Endothelial cell of umbilical vein (primary cell): ENCODE measurements at regions not wholly inside any gene's neighbourhood (a gene's known extent, or its start where the extent isn't known, plus 50 kb on each side); places are given as distances from the start of the nearest gene placed in this dataset.

ENCODE experiments used
- BruUV-seq: library from RNA; stranded (reverse); fragments of 400-500 nt; replicated peaks from 2 replicates; lab custom pipeline; 2021; lab: Mats Ljungman, UMichigan
- CTCF ChIA-PET: fragments of 300-600, 350-600 bp; sonication (Branson Sonifier 250); formaldehyde crosslinking; loops from one replicate; lab custom pipeline; 2021; ENCODE audit warnings: antibody characterized with exemption, inconsistent platforms; lab: Charles Lee
- POLR2A ChIA-PET: fragments of 300-600, 350-600 bp; sonication (Branson Sonifier 250); formaldehyde crosslinking; loops from one replicate; lab custom pipeline; 2021; ENCODE audit warnings: antibody characterized with exemption, inconsistent platforms; lab: Charles Lee
- DNase-seq: peaks from one replicate; pipeline ENCODE4 v3.0.0-alpha.2; 2011; ENCODE audit warnings: low read depth, low spot score
- FAIRE-seq: peaks from 2 replicates; lab custom pipeline; 2011; peaks lifted over from hg19 to GRCh38; lab: Jason Lieb, UNC
- H2AFZ ChIP-seq: 2 replicates; pipeline ENCODE4 v1.6.0; 2012; ENCODE audit warnings: low read depth, low read length, control low read depth, inconsistent platforms
- H3K27ac ChIP-seq: 2 replicates; pipeline ENCODE4 v1.5.1; 2011; ENCODE audit warnings: low read depth, mild to moderate bottlenecking, control low read depth, low read length, moderate library complexity; ENCODE audit not compliant: insufficient read depth
- H3K27me3 ChIP-seq, 2 experiments: 2 replicates each; pipeline versions ENCODE4 v1.6.0 to v1.6.1; 2011; ENCODE audit warnings: low read length in 2 of 2, mixed read lengths in 1 of 2; ENCODE audit not compliant: control insufficient read depth in 2 of 2, insufficient read depth in 2 of 2
- H3K36me3 ChIP-seq, 2 experiments: 2 replicates in 1 of 2; 3 replicates in 1 of 2; pipeline ENCODE4 v1.5.1; 2011; ENCODE audit warnings: low read length in 2 of 2, mild to moderate bottlenecking in 1 of 2, moderate library complexity in 1 of 2; ENCODE audit not compliant: control insufficient read depth in 2 of 2, insufficient read depth in 2 of 2; ENCODE audit errors: extremely low read depth in 1 of 2
- H3K4me1 ChIP-seq: 3 replicates; pipeline ENCODE4 v1.5.1; 2011; ENCODE audit warnings: mild to moderate bottlenecking, low read length; ENCODE audit not compliant: control insufficient read depth, insufficient read depth; ENCODE audit errors: extremely low read depth
- H3K4me2 ChIP-seq: 2 replicates; pipeline ENCODE4 v1.6.1; 2011; ENCODE audit warnings: low read length, control low read depth, mixed read lengths; ENCODE audit not compliant: insufficient read depth
- H3K4me3 ChIP-seq, 3 experiments: fragments of 200-600 bp in 1 of 3; sonication (generic), shearing (Covaris generic) in 1 of 3; replicated peaks in 1 of 3; 2 replicates each; pipeline ENCODE4 v1.5.1; 2011 to 2016; ENCODE audit warnings: control low read depth in 3 of 3, low read length in 3 of 3, mild to moderate bottlenecking in 2 of 3, inconsistent platforms in 1 of 3, low read depth in 1 of 3, moderate library complexity in 1 of 3; ENCODE audit not compliant: insufficient read depth in 1 of 3
- H3K79me2 ChIP-seq: 2 replicates; pipeline ENCODE4 v1.6.0; 2012; ENCODE audit warnings: low read length, inconsistent platforms; ENCODE audit not compliant: control insufficient read depth, insufficient read depth
- H3K9ac ChIP-seq: replicated peaks from 2 replicates; pipeline ENCODE3; 2011; ENCODE audit warnings: low read length, control low read depth; ENCODE audit not compliant: insufficient read depth; ENCODE audit errors: extremely low read depth
- H3K9me1 ChIP-seq: replicated peaks from 3 replicates; pipeline ENCODE4 v1.6.0; 2011; ENCODE audit warnings: mild to moderate bottlenecking, low read length; ENCODE audit not compliant: control insufficient read depth, insufficient read depth; ENCODE audit errors: extremely low read depth
- H3K9me3 ChIP-seq: replicated peaks from 2 replicates; pipeline ENCODE4 v1.5.1; 2012; ENCODE audit warnings: low read length, inconsistent platforms; ENCODE audit not compliant: control insufficient read depth, insufficient read depth
- H4K20me1 ChIP-seq: replicated peaks from 2 replicates; pipeline ENCODE3; 2011; ENCODE audit warnings: mild to moderate bottlenecking, low read length; ENCODE audit not compliant: control insufficient read depth, insufficient read depth; ENCODE audit errors: extremely low read depth
- CTCF ChIP-seq, 2 donors: IDR thresholded peaks; 1 replicate in 1 of 2; 2 replicates in 1 of 2; pipeline ENCODE4 v1.5.1; 2011; ENCODE audit warnings: low read length in 2 of 2, mild to moderate bottlenecking in 2 of 2, moderate library complexity in 2 of 2, control low read depth in 1 of 2, inconsistent platforms in 1 of 2, low read depth in 1 of 2; ENCODE audit not compliant: insufficient read depth in 1 of 2; ENCODE audit errors: extremely low read depth in 1 of 2
- EZH2 ChIP-seq: IDR thresholded peaks from 2 replicates; pipeline ENCODE4 v1.6.1; 2012; ENCODE audit warnings: borderline replicate concordance, low read depth, mild to moderate bottlenecking, moderate library complexity, low read length, inconsistent platforms; ENCODE audit not compliant: severe bottlenecking
- FOS ChIP-seq: IDR thresholded peaks from 2 replicates; pipeline ENCODE4 v1.6.1; 2011; ENCODE audit warnings: mild to moderate bottlenecking, low read length, moderate library complexity, borderline replicate concordance; ENCODE audit not compliant: insufficient read depth
- GATA2 ChIP-seq: IDR thresholded peaks from 2 replicates; pipeline ENCODE4 v1.7.0; 2011; ENCODE audit warnings: low read depth, mild to moderate bottlenecking, moderate library complexity, mixed read lengths, low read length; ENCODE audit not compliant: insufficient read length, insufficient read depth
- JUN ChIP-seq: IDR thresholded peaks from 2 replicates; pipeline ENCODE4 v1.6.1; 2011; ENCODE audit warnings: borderline replicate concordance, low read depth; ENCODE audit not compliant: insufficient read length, insufficient read depth
- MAX ChIP-seq: IDR thresholded peaks from 2 replicates; pipeline ENCODE4 v1.6.1; 2011; ENCODE audit not compliant: insufficient read depth, insufficient read length
- MYC ChIP-seq: IDR thresholded peaks from one replicate; pipeline ENCODE4 v1.6.1; 2011; ENCODE audit warnings: mild to moderate bottlenecking, low read depth, low read length
- POLR2A ChIP-seq: IDR thresholded peaks from 2 replicates; pipeline ENCODE4 v1.6.1; 2012; ENCODE audit warnings: low read depth, mild to moderate bottlenecking, control low read depth, low read length
- POLR2AphosphoS5 ChIP-seq: IDR thresholded peaks from 2 replicates; pipeline ENCODE4 v1.6.1; 2012; ENCODE audit warnings: low read depth, mild to moderate bottlenecking, control low read depth, low read length, moderate library complexity; ENCODE audit not compliant: insufficient read depth
- dilution Hi-C: fragments of 300-500 bp; cut with MboI; formaldehyde crosslinking; loops from one replicate; pipeline ENCODE4 v1.15.0; 2019; ENCODE audit warnings: low sequenced_read_pairs; ENCODE audit not compliant: extremely low pct_ligation_motif_present
- intact Hi-C: fragments of 100-400 bp; cut with micrococcal nuclease; formaldehyde crosslinking; loops from one replicate; pipeline ENCODE4 v1.10.0; 2022

GRCh38 chr11:104588446-104588845 is 309.8 kb downstream of the CASP12 start:
- Histone ChIP-seq H3K36me3 (no peaks in the 10 kb centered on the region), H3K9me1 (no peaks in the 10 kb centered on the region), H3K27me3 (no peaks in the 10 kb centered on the region), H3K4me3 (no peak overlapping the region), H3K79me2 (no peaks in the 10 kb centered on the region), H3K4me2 (no peak overlapping the region), H3K9ac (no peak overlapping the region), H2AFZ (no peak overlapping the region), H3K9me3 (no peaks in the 10 kb centered on the region), H4K20me1 (no peaks in the 10 kb centered on the region), H3K27ac (no peak overlapping the region), H3K4me1 (no peaks in the 10 kb centered on the region)
- FAIRE-seq (no peak), DNase-seq (no peak)
- no TSS peak for BruUV-seq
- TF ChIP-seq MYC (no peak), GATA2 (no peak), EZH2 (no peak), MAX (no peak), FOS (no peak), JUN (no peak), POLR2AphosphoS5 (no peak), CTCF (IDR thresholded peaks at IDR 0.05; ENCODE audit: extremely low read depth in 1 of 2, insufficient read depth in 1 of 2, low read depth in 1 of 2, low read length in 2 of 2) (no peak), POLR2A (no peak)
- POLR2A ChIA-PET, result no interaction called here
- intact Hi-C loops (no loop called here), dilution Hi-C loops (no loop called here)
- CTCF ChIA-PET, result no interaction called here
